ENCODE measurements at regions not wholly inside any gene's neighbourhood (a gene's known extent, or its start where the extent isn't known, plus 50 kb on each side); places are given as distances from the start of the nearest gene placed in this dataset.

DNA sequence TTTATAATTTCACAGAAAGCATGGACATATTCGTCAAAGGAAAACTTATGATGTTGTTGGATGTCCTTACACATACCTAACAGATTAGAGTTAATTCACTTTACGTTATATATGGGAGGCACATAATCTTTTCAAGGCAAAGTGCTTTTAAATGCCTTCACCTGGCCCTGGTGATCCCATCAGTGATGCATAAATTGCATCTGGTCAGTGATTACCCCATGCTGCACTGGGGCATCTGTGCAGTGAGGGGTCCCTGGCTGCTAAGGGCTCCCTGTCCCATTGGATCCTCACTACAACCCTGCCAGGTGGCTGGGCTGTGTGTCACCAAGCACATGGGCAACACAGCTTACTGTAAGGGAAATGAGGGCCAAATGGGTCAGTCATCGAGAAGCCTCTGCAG, 441.1 kb downstream of the RPS24 start:
- DNase-seq (ENCODE audit: low read depth, low spot score): no peak

DNA sequence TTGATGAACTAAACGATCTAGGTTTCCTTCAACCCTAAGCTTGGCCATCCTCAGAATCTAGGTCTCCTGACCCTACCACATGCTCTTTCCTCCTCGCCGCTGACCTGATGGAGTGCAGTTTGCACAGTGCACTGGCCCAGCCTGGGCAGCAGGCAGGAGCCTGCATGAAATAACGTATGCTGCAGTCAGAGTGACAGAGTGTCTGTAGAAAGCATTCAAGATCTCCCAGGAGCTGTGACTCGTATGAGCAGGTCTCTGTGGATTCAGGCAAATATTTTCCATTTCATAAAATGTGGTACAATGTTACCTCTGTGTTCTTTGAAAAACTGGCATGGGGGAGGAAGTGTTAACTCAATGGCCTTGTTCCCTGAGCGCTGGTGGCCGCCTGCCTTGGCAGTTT, 441.8 kb downstream of the RPS24 start:
- DNase-seq (ENCODE audit: low read depth, low spot score): no peak

DNA sequence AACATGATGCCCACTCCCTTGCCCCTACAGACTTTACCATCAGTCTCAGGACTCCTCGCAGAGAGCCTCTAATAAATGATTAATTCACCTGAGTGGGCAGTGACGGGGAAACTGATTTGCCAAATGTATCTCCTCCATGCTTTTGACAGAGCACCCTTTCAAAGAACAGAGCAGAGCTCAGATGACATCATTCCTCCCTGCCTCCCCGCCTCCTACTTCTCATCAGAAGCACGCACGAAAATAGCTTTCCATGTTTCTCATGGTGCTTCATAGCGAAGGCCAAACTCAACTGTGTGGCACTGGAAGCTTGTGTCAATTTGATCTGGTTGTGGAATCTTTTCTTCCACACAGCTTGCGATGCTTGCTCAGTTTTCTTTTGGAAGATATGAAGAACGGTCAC, 442.5 kb downstream of the RPS24 start:
- DNase-seq (ENCODE audit: low read depth, low spot score): no peak

DNA sequence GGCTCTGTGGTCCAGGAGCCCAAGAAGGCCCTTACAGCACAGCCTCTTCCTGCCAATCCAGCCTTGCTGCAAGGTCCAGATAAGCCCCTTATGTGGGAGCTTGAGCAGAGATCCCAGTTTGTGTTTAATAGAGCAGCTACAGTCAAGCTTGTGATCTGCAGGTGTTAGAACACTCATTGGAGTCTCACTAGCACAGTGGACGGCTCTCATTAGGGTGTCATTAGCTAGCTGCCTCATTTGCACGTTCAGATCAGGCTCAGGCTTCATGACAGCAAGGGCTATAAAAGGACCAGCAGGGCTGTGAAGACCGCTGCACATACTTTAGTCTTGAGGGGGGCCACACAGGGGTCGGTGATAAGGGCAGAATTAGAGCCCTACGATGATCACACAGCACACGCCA, 443.2 kb downstream of the RPS24 start:
- no peak for DNase-seq (ENCODE audit: low read depth, low spot score)

DNA sequence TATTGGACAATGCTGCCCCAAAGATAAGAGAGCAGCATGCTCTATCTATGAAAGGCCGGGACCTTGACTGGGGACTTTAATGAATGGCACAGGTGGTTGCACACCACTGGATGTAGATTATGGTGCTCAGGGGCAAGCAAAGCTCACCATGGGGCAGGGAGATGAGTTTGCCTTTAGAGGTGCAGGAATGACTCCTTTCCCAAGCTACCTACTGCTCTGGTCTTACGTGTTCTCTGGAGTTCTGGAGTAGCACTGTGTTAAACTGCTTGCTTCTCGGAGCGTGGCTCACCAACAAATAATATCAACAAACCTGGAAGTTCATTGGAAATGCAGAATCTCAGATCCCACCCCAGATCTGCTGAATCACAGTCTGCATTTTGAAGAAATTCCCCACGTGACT, 445.3 kb downstream of the RPS24 start:
- DNase-seq (ENCODE audit: low read depth, low spot score): no peak

DNA sequence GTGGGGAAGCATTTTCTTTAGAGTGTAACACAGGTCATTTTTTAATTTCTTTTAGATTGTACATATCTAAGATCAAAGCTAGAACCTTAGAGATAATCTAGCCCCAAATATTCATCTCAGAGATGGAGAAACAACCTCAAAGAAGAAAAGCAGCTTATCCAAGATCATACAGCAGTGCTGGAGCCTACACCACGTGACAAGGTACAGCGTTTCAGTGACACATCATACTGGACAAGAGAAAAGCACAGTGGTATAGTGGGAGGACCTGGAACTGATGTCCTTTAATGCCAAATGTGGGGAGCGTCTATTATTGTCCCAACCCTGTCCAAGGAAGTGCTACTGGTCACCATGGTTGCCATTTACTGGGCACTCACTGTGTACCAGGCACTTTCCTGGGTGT, 445.8 kb downstream of the RPS24 start:
- DNase-seq (ENCODE audit: low read depth, low spot score): no peak

DNA sequence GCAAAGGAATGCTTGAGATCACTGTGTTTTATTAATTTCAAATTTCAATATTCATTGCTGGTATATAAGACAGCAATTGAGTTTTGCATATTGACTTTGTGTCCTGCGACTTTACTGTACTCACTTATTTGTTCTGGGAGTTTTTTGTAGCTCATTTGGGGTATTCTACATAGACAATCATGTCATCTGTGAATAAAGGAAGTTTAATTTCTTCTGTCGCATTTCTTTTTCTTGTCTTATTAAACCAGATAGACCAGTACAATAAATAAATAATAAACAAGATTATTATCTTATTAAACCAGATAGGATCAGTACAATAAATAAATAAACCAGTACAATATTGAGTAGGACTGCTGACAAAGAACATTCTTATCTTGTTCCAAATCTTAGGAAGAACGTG, 448.2 kb downstream of the RPS24 start:
- DNase-seq (ENCODE audit: low read depth, low spot score): no peak

DNA sequence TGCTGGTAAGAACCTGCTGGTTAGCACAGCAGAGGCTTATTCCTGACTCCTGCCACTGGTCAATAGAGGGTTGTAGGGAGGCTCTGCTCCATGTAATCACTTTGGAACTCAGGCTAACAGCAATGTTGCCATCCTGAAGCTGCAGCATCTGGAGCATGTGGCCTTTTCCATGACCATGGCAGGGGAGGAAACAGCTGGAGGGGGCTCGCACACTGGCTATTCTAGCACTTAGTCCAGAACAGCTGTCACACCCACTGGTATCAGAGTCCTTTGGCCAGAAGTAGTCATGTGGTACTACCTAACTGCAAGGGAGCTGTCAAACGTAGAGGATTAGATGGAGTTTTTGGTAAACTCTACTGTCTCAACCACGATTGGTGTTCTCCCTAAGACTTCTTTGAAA, 450.0 kb downstream of the RPS24 start:
- DNase-seq (ENCODE audit: low read depth, low spot score): no peak

DNA sequence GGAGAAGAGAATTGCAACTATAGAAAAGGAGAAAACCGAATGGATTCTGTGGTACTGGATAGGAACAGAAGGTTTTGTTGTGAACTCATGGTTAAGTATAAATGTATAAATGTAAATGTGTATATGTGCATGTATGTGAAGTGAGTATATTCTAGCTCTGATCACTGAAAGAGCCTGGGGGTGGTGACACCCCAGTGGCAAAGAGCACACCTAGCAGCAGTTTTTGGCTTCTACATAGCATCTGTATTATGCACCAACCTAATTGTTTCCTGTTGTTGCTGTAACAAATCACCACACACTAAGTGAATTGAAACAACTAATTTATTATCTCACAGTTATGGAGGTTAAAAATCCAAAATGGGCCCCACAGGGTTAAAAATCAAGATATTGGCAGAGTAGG, 455.4 kb downstream of the RPS24 start:
- no peak for DNase-seq (ENCODE audit: low read depth, low spot score)

DNA sequence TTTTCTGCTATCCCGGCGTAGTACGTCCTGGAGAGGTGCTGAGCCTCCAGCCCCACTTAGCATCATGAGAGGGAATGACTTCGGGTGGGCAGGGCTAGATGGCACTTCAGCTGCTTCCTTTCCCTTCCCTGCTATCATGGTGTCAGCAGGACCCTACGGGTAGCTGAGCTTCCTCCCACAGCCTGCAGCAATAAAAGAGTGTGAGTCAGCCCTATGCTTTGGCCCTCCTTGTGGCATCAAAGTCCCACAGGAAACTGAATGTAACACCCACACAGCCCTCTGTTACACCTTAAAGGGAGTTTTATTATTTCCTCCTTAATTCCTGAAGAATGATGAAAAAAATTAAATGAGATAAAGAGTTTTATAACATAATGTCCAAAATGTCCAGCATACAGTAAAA, 458.1 kb downstream of the RPS24 start:
- no peak for DNase-seq (ENCODE audit: low read depth, low spot score)

DNA sequence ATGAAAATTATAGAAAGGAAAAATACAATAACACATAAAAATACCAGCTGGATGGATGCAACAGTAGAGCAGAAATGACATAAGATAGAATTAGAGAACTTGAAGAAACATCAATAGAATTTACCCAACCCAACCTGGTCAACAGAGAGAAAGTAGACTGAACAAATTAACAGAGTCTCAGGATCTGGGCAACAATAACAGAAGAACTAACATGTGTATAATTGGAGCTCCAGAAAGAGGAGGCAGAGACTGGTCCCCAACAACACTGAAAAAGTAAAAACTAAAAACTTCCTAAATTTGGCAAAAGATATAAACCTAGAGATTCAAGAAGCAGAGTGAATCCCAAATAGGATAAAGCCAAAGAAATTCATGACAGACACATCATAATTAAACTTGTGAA, 458.8 kb downstream of the RPS24 start:
- DNase-seq (ENCODE audit: low read depth, low spot score): no peak

DNA sequence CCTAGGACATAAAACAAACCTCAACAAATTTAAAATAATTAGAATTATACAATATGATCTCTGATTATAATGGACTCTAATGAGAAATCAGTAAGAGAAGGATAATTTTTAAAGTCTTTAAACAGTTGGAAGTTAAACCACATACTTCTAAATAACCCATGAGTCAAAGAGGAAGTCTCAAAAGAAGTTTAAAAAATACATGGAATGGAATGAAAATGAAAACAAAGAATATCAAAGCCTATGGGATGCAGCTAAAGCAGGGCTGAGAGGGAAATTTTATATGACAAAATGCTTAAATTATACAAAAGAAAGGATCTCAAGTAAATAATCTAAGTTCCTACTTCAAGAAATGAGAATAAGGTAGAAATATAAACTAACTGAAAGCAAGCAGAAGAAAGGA, 460.5 kb downstream of the RPS24 start:
- DNase-seq (ENCODE audit: low read depth, low spot score): no peak

DNA sequence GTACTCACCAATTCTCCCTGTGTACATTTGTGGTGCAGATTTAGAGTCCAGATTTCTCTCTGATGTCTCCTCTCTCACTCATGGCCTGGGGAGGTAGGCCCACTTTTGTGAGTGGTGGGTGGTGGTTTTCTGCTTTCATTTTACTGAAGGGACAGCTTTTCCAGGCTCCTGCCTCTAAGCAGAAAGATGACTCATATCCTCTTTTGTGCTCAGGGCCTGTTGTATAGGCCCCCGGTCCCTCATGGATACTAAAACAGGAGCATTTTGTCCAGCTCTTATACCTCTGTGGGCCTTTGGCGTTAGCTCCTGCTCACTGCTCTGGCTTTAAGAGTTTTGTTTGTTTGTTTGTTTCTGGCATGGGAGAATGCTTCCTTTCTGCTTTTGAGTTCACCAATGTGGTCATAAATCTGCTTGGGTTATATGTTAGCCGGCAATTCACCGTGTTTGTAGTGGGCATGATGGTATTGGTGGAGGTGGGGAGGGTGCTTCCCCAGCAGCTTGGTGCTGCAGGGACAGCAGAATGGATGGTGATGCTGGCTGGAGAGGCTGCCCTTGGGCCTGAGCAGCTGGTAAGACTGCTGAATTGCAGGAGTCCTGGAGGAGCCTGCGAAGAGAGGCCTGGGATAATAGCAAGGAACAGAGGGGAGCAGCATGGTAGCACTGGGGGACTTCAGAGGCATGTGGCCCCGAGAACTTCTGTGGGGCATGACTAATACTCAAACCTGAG, 468.7 kb downstream of the RPS24 start:
- DNase-seq (ENCODE audit: low read depth, low spot score): peak; percentile 56

DNA sequence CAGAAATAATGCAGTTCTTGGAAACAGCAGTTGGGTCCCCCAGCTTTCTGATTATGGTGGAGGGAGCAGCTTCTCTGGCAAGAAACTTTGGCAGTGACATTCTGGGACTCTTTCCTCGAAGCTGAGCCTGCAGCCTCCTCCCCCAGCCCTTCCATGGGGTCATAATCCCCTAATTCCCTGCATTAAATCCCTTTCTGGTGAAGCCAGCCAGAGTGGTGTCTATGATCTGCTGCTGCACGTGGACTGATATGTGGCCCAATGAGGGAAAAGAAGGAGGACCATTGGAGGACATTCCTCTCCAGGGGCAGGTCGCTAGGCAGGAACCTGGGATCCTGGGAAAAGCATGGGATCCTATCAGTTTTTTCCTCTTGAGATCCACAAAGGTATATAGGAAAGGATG, 470.5 kb downstream of the RPS24 start:
- DNase-seq (ENCODE audit: low read depth, low spot score): no peak

DNA sequence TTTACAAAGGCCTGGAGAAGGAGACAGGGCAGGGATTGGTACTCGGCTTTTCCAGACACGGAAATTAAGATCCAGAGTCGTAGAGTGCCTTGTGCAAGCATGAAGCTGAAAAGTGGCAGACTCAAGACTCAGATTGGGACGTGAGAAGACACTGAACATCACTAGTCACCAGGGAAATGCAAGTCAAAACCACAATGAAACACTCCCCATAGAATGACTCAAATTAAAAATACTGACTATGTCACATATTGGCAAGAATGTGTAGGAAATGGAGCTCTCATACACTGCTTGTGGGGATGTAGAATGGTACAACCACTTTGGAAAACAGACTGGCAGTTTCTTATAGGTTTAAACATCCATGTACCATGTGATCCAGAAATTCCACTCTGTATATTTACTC, 472.0 kb downstream of the RPS24 start:
- DNase-seq (ENCODE audit: low read depth, low spot score): no peak

DNA sequence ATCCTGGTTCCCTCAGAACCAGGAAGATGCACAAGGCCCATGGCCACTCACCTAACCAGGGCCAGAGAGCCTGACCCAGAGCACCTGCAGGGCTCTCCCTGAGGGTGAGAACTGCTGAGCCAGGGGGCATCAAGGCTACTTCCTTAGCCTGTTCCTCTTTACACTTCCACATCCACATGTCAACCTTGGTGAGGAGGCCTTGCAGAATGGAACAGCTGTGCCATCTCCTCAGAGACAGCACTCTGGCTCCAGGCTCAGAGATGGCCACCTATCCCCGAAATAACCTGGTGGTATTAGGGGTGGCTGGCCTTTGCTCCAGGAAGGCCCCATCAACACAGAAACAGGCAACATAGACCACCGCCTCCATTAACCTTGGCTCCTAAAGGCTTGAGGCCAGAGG, 473.0 kb downstream of the RPS24 start:
- DNase-seq (ENCODE audit: low read depth, low spot score): no peak

DNA sequence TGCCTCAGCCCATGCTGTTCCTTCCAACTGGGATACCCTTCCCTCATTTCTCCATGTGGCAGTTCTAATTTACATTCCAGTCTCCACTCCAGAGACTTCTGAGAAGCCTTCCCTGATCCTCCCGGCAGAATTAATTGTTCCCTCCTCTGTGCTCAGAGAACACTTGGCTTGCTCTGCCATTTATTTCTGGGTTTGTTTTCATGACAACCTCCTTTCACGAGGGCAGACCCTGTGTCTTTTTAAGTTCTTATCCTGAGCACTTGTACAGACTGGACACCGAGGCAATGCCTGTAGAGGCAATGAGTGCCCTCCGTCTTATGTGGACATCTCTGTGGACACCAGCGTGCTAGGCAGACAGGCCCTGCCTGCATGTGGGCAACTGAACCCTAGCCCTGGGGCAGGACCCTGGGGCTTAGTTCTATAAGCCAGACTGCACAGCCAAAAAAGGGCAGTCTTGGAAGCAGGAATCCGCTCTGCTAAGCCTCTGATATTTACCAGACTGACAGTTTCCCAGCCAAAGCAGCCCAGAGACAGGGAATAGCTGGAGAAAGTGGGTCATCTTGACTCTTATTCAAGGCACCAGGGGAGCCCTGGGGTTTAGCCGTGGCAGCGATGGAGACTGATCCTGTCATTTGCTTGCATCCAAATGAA, 474.0 kb downstream of the RPS24 start:
- DNase-seq (ENCODE audit: low read depth, low spot score): no peak

DNA sequence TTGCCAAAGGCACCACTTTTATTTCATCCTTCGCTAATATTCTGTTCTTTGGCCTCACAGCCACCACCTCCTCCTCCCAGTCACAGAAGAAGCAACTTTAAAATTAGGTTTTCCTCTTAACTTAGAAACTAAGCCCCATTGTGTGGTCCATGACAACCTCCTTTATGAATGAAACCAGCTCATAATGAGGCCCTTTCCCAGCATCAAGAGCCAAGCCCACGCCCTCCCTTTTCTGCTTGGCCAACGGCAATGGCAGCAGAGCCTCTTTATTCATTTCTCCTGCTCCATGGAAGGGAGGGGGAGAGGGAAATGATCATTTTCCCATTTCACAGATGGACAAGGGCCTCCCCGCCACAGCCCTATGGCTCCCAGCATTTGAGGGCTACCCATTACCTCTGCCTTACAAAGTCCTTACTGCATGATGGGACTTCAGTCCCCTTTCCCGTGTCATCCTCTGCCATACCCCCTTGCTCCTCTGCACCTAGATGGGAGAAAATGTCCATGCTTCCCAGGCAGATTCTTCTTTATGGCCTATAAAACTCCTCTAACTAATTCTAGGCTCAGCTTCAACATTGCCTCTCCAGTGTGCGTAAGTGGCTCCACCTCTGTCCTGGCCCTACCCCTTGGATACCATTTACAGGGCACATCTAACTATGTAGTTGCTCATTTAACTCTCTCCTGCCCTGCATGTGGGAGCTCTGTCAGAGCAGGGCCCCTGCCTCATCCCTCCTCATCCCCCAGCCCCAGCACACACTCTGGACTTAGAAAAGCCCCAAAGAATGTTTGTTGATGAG, 475.5 kb downstream of the RPS24 start:
- no peak for DNase-seq (ENCODE audit: low read depth, low spot score)

DNA sequence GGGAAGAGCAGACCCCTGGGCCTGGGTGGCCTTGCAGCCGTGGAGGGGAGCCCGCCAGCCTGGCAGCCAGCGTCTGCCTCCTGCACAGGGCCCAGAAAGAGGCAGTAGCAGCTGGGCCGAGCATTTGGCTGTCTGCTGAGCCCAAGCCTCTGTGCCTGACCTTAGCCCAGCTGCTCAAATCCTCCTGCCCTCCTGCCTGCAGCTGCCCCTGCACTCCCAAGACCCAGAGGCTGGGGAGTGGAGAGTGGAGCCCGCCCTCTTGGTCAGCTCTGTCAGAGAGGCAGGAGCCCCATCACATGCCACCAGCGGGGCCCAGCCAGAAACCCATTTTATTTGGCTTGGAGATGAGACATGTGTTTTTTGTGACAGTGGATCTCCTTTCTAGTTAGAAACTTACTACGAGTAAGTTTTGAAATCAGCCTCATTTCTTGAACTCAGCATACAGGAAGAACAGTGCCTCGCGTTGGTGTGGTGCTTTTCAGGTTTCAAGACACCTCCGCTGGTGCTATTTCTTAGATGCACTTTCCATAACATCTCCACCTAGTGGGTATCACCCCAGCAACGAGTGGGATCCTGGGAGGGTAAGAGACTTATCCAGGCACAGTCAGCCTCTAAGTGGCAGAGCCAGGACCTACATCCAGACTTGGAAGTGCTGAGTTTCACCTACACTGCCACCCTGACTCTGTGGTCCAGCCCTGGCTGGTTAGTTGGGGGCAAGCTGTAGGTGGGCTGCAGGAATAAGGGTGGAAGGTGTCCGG, 477.1 kb downstream of the RPS24 start:
- no peak for DNase-seq (ENCODE audit: low read depth, low spot score)

DNA sequence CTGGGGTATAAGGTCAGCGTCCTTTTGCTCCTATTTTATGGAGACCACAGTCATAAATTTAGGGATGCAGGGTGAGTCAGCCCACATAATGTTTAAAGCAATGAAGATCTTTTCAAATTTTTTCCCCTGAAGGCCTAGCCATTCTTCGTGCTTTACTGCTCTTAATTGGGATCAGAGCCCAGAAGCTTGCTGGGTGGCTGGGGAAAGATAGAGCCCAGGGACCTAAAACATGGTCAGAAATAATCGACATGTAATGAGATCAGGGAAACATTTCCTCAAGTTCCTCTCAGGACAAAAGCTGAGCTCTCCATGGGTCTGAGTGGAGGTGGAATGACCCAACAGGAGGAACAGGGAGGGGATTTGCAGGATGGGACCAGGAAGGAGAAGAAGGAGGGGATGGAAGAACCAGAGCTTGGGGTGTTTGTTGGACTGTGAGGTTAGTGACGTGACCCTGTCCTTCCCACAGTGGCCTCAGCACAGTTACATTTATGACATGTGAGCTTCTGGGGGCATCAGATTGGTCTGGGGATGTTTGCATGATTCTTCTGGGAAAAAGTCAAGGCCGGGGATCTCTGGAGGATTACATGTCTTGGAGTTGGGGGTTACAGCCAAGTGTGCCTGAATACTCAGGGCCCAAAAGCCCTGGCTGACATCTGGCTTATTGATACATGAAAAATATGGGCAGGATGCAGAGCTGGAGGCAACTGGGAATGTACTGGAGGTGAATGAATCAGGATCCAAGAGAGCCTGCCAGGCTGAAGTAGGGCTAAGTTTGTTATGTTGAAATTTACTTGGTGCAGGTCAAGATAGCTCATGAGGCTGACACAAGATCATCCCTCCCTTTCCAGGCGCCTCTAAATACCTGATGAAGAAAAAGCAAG, 477.9 kb downstream of the RPS24 start:
- DNase-seq (ENCODE audit: low read depth, low spot score): no peak

DNA sequence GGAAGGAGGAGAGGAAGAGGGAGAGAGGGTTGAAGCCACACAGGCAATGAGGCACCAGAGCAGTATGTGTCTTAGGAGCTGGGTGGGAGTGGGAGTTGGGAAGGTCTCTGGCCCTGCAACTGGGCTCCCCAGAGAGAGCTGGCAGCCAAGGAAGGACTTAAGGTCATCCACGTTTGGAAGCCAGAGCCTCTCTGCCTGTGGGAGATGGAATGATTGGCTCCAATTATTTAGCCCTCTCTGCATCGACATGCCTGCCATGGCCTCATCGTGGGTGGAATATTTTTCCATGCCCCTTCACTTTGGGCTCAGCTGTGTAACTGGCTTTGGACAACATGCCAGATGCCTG, 478.5 kb downstream of the RPS24 start:
- no peak for DNase-seq (ENCODE audit: low read depth, low spot score)

All from astrocyte of the hippocampus (primary cell).